NCI-H748 (cell line): ENCODE measurements at regions not wholly inside any gene's neighbourhood (a gene's known extent, or its start where the extent isn't known, plus 50 kb on each side); places are given as distances from the start of the nearest gene placed in this dataset.

Experiments
- DNase-seq: peaks from one replicate; lab custom pipeline; 2025; ENCODE audit not compliant: unreplicated experiment; lab: John Stamatoyannopoulos, UW

- DNase-seq: no peak
Observed at GRCh38 chr3:59266551-59266950, 216.7 kb upstream of the CFAP20DC start.

- DNase-seq: no peak
Observed at GRCh38 chr3:59265566-59265965, 215.7 kb upstream of the CFAP20DC start.

DNA sequence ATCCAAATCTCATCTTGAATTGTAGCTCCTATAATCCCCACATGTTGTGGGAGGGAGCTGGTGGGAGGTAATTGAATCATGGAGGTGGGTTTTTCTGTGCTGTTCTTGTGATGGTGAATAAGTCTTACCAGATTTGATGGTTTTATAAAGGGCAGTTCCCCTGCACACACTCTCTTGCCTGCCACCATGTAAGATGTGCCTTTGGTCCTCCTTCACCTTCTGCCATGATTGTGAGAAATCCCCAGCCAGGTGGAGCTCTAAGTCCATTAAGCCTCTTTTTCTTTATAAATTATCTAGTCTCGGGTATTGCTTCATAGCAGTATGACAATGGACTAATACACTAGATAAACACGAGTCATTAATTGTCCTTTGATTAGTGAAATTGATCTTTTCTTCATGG lies 214.5 kb upstream of the CFAP20DC start:
- no peak for DNase-seq

GRCh38 chr3:59263152-59263551 lies 213.3 kb upstream of the CFAP20DC start:
- DNase-seq: no peak

DNA sequence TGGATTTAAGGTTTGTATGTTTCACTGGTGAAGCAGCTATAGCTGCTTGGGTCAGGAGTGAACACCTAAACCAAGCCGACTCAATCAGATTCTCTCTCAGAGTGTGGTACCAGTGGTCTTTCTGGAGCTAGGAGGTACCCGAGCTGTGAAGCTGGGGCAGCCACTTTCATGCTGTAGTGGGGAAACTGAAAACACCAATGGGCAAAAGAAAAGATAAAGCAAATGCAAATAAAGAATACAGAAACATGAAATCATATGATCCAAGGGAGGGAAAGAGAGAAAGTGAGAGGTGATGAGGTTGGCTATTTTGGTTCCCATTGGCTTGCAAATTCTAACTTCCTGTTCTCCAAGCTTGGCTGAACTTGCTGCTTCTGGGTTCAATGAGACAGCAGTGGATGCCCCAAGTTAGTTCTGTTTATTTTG lies 212.3 kb upstream of the CFAP20DC start:
- DNase-seq: no peak

DNA sequence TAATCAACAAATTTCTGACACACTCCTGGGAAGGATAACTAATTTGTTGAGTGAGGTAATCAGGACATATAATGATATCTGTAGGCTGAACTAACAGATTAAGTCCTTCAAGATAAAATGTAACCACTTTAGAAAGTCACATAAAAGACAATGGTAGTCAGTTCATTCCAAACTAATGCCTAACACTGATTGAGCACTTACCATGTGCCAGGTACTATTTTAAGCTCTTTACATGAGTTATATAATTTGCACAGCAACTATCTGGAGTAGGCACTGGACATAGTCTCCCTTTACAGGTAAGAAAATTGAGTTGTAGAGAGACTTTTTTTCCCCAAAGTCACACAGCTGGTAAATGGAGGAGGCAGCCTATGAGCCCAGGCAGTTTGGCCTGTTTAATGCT lies 211.2 kb upstream of the CFAP20DC start:
- DNase-seq: no peak

GRCh38 chr3:59258550-59259260 lies 208.9 kb upstream of the CFAP20DC start:
- no peak for DNase-seq

GRCh38 chr3:59257506-59257905 lies 207.7 kb upstream of the CFAP20DC start:
- DNase-seq: no peak

GRCh38 chr3:59256230-59256629 lies 206.4 kb upstream of the CFAP20DC start:
- DNase-seq: no peak

- DNase-seq: no peak
Observed at GRCh38 chr3:59254976-59255375, 205.2 kb upstream of the CFAP20DC start.

DNA sequence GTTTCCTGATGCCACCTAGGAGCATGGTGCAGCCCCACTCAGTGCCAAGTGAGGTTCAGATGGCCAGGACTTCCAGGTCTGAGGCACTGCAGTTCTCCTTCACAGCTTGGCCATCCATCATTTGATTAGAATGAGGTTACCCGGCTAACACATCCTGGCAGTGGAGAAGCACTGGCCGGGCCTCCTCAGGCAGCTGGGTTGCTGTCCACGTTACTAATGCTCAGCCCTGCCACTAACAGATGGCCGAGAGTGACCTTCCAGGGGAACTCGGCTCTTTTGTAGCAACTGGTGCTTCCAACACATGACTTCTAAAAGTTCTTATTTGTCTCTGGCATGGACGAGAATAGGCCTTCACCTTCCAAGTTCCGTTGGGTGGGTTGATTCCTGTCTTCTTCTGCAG lies 204.6 kb upstream of the CFAP20DC start:
- no peak for DNase-seq

- no peak for DNase-seq
Observed at GRCh38 chr3:59253523-59253922, 203.7 kb upstream of the CFAP20DC start.

GRCh38 chr3:59251869-59252268 lies 202.0 kb upstream of the CFAP20DC start:
- DNase-seq: no peak

GRCh38 chr3:59250600-59250999 lies 200.8 kb upstream of the CFAP20DC start:
- no peak for DNase-seq

GRCh38 chr3:59249698-59250361 lies 200.0 kb upstream of the CFAP20DC start:
- no peak for DNase-seq

- peak; percentile 20 for DNase-seq
Observed at GRCh38 chr3:59249004-59249403, 199.2 kb upstream of the CFAP20DC start.

GRCh38 chr3:59247402-59247841 lies 197.6 kb upstream of the CFAP20DC start:
- no peak for DNase-seq

- DNase-seq: peak; percentile 6
Observed at GRCh38 chr3:59246719-59247401, 197.0 kb upstream of the CFAP20DC start.

DNA sequence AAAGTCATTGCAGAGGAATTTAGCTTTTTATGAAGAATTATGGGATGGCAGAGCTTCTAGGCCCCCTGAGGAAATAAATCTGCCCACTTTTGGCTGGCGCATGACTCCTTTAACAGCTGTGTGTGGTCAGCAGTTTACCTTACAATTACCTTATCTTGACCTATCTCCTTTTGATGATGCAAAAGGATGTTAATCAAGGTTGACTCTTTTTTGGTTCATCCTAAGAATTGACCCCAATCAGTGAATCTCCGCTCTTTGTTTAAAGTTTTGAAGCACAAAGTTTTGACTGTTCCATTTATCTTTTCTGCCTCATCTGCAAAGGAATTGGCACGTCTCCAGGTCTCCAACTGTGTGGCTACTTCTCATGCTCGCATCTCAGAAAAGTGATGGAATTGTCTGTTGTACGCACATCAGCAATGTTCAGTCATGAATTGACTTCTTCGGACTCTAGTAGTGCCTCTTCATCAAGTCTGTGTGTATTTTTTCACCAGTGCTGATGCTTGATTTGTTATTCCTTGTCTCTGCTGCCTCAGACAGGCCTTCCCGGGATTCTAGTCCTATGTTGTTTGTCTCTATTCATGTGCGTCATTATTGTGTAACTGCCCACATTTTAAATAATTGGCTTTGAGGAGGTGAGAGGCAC lies 196.2 kb upstream of the CFAP20DC start:
- peak; percentile 74 for DNase-seq

GRCh38 chr3:59245300-59245858 lies 195.6 kb upstream of the CFAP20DC start:
- no peak for DNase-seq

DNA sequence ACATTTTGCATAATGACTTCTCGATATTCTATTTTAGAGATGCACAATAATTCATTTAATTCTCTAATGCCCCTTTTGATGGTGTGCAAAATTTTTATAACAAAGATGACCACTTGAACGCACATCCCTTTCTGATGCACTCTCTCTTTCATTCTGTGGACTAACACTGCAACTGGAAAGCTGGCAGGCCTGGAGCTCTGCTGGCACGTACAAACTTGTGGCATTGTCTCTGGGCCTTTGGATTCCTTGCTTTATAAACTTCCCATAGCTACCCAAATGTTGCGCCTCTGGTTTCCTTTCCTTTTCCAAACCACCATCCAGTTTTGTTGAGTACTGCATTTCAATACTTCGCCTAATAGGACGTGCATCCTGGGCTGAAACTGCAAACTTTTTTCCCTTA lies 194.5 kb upstream of the CFAP20DC start:
- DNase-seq: no peak
